ENCODE measurements at regions not wholly inside any gene's neighbourhood (a gene's known extent, or its start where the extent isn't known, plus 50 kb on each side); places are given as distances from the start of the nearest gene placed in this dataset.
"Not testable (repeated sequence)": the region's sequence is repeated elsewhere in the genome, so short reads cannot be mapped to it uniquely, and the experiment has no call there.

- peak; percentile 88 for DNase-seq
These were observed 105.5 kb upstream of the IL12A start for GRCh38 chr3:159882790-159883779.

DNA sequence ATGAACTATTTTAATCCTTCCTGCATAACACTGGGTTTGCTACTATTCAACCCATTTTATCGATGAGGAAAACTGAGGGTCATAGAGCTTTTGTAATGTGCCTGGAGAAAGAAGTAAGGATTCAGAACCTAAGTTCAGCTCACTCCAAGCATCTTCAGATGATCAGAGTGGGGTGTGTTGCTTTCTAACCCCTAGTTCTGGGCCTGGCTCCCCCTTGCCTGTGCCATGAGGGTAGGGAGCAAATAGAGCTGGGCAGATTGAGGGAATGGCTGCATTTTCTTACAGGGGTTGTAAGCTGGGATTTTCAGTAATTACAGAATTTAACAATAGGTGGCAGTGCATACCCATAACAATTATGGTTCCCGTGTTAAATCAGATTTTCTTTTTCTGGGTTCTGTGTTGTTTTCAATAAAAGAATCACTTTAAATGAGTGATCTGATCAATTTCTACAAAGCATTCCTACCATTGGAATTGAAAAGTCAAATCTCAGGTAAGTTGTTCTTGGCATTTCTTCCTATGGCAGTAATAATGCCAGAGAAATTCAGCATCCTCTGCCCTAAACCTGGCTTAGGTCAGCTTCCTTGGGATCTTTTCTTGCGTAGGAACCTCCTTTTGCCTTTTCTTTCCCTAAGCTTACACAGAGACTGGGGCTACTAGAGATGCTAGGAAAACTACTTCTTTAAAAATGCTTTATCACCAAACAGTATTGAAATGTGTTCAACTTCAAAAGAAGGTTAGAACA is 103.8 kb upstream of the IL12A start:
- DNase-seq: peak; percentile 46

GRCh38 chr3:159886050-159886449 is 102.6 kb upstream of the IL12A start:
- no peak for DNase-seq

DNA sequence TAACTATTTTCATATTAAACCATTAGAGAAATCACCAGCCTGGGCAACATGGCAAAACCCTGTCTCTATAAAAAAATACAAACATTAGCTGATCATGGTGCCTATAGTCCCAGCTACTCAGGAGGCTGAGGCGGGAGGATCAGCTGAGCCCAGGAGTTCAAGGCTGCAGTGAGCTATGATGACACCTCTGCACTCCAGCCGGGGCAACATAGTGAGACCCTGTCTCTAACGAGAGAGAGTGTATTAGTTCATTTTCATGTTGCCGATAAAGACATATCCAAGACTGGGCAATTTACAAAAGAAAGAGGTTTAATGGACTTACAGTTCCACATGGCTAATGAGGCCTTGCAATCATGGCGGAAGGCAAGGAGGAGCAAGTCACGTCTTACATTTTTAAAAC is 102.1 kb upstream of the IL12A start:
- not testable (repeated sequence) for DNase-seq

GRCh38 chr3:159887168-159887567 is 101.5 kb upstream of the IL12A start:
- DNase-seq: no peak

- peak; percentile 53 for DNase-seq
These were observed 100.7 kb upstream of the IL12A start for GRCh38 chr3:159887911-159888310.

GRCh38 chr3:159892171-159892795 is 96.4 kb upstream of the IL12A start:
- no peak for DNase-seq

DNA sequence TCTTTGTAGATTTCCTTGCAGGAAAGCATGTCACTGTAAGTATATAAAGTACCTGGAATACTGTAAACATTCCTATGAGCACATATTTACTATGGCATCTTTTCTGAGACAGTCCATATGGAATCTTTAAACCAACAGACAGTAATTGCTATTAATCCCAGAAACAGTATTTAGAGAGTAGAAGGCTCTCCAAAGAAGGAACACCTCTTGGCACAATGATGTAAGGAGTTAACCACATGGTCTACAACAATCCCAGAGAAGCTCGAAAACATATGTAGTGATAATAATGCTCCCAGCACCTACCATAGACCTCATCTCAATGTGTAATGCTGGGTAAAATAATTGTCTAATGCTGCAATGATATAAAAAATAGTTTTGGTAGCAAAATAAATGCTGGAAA is 95.8 kb upstream of the IL12A start:
- DNase-seq: no peak

GRCh38 chr3:159894386-159894785 is 94.2 kb upstream of the IL12A start:
- DNase-seq: no peak

DNA sequence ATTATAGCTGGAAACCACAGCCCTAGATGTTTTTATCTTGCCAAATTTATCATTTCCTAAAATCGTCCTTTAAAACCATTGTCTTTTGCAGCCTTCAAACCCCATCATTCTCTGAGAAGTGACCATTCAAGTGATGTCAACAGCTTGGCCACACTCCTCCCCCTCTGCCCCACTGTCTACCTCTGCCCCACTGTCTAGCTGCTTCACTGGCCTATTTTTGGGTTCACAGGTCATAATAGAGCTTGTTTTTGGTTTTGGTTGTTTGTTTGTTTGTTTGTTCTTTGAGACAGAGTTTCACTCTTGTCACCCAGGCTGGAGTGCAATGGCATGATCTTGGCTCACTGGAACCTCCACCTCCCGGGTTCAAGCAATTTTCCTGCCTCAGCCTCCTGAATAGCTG is 93.2 kb upstream of the IL12A start:
- no peak for DNase-seq

GRCh38 chr3:159896543-159896942 is 92.1 kb upstream of the IL12A start:
- no peak for DNase-seq

DNA sequence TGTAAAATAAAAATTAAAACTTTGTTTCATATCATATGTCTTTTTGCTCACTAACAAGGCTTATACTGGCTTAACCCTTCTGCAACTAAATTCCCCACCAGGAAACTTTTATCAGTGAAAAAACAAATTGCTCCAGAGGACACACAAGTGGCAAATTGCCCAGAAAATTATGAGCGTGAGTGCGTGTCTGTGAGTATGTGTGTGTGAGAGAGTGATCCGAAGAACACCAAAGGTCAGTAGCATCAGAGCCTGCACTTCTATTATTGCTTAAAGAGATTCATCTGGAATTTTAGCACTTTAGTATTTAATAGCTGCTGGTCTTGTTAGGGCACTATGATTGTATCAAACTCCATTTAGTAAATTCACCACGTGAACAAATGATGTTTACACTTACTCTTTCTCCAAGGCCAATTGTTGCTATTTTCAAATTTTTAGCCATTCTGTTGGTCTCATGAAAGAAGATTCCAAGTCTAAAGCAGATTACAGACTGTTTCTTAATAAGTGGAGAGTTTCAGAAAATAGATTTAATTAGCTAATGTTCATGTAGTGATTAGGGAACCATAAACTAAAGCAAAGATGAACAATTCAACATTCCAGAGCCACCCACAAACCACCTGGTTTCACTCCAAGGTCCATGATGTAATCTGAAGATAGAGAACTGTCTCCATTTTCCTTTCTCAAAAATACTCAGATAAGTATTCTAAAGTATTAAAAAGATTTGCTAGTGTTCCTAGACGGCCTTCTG is 91.1 kb upstream of the IL12A start:
- DNase-seq: no peak

GRCh38 chr3:159898147-159898546 is 90.5 kb upstream of the IL12A start:
- DNase-seq: no peak

- DNase-seq: no peak
These were observed 89.5 kb upstream of the IL12A start for GRCh38 chr3:159899166-159899565.

GRCh38 chr3:159902546-159903314 is 85.9 kb upstream of the IL12A start:
- no peak for DNase-seq

DNA sequence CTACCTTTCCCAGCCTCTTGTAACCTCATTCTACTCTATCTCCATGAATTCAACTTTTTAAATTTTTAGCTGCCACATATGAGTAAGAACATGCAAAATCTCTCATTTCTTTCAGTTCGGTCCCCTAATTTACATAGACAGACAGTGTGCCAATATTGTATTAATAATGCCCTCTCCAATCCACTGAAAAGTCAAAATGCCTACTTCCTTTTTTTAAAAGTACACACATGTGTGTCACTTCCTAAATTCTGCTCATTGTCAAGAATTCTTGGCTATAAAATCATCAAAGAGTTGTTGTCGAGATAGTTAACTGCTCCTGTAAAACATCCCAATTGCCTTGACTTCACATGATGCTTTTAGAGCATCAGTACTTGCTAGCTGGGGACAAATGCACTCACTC is 84.2 kb upstream of the IL12A start:
- DNase-seq: no peak

DNA sequence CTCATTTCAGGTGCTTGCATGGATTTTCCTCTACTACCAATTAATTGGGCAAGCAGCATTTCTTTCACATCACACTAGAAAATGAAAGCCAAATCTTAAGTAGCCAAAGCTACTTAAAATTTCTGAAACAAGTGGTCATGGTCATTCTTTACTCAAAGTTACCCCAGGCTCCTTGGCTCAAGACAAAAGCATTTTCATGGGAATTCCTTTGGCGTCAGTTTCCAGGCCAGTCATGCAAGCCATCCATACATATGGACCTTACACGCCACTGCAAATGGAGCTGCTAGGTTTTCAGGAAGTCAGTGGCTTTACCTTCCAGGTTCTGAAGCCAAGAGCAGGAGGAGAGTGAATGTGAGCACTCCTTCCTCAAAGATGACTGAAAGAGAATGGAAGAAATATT is 83.7 kb upstream of the IL12A start:
- no peak for DNase-seq

DNA sequence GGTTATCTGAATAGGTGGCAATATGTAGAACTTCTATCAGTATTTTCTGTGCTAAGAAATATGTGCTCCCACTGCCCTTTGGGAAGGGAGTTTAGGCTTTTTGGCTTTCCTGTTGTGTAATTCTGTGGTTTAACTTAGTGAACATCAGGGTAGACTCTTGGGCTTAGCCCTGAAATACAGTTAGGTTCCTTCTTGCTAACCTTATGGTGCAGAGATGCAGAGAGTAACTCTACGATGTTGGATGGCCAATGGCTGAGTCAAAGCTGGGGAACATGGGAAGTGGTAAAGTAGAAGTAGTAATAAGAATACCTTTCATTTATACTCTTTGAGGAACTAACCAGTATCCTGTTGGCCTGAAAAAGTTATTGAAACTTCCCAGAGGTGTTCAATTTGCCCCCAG is 80.8 kb upstream of the IL12A start:
- no peak for DNase-seq

DNA sequence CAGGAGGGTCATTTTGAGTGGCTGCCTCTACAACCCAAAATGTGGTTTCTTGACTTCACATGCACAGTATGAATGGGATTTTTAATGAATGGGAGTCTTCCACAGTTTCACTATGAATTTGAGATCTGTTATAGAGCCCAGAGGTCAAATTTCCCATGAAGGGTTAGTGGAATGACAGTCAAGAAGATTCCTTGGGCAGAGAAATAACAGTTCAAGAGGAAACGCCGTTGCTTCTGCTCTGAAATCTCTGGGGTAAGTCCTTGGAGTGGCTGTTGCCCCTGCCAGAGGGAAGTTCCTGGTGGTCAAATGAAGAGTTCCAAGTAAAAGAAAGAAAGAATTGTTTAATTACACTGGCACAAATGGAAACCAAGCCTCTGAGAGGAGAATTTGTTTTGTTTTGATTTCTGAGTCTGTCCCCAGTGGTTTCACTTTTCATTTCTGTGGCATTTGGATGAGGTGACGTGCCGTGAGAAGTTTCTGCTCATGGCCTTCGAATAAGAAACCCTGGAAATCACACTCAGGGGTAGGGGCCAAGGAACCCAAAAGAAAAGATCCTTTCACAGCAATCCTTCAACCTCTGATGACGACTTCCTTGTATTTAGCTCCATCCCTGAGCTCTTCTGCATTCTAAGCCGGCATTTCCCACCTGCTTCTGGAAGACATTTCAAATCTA is 77.5 kb upstream of the IL12A start:
- DNase-seq: peak; percentile 41

DNA sequence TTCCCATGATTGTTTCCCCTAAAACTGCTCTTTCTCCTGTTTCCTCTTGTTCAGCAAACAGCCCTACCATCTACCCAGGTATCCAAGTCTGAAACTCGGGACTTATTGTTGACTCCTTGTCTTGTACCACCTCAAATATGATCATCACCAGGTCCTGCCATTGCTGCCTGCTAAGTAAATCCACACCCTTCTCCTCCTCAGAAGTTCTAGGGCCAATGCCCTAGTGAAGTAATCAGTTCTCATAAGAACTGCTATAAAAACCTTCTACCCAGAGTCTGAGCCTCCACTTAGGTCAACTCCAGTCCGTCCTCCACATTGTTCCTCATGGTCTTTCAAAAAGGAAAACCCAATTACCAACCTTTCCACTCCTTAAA is 77.0 kb upstream of the IL12A start:
- DNase-seq: no peak

- DNase-seq: no peak
These were observed 74.8 kb upstream of the IL12A start for GRCh38 chr3:159913712-159914414.
